ENCODE measurements at regions not wholly inside any gene's neighbourhood (a gene's known extent, or its start where the extent isn't known, plus 50 kb on each side); places are given as distances from the start of the nearest gene placed in this dataset.

DNA sequence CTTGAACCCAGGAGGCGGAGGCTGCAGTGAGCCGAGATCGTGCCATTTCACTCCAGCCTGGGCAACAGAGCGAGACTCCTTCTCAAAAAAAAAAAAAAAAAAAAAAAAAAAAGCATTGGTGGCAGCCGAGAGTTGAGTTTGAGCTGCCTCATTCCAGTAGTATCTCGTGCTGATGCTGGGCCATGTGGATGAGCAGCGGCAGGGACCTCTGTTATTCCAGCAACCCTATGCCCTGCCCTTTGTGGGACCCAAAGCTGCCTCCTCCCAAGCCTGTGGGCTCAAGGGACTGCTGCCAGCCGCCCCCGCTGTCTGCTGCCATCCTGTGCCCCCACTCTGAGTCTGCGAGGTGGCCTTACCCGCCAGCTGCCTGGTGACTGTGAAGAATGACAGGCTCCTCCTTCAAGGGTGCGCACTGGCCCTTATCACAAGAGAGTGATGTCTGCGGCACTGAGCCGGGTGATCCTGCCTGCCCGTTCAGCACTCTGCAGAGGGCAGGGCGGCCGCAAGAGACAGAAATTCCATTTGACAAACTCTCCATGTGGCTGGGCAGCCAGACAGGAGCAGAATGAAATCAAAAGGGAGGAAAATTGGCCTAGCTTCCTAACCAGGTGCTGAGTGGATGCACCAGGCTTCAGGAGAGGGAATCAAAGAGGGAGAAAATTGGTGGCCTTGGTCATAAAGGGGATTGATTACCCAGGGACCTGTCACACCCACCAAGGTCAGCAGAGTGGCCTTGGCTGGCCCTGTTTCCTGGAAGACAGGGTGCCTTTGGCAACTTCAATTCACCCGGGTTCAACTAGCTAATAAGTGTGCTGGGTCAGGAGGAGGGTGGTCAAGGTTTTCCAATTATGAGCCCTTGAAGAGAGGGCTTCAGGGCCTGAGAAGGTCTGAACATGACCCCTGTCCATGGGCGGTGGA, 65.3 kb upstream of the ZMIZ1 start:
- no peaks in the 10 kb centered on the region for H3K4me1 ChIP-seq (ENCODE audit: control insufficient read depth, extremely low read depth, insufficient read depth, low read length)
- H3K36me3 ChIP-seq (ENCODE audit: control insufficient read depth, insufficient read depth, low read length), result no peaks in the 10 kb centered on the region
- no peak overlapping the region for H3K4me2 ChIP-seq (ENCODE audit: extremely low read depth, insufficient read depth, low read length)
- no peak overlapping the region for H3K4me3 ChIP-seq (replicated peaks in 1 of 4; ENCODE audit: control extremely low read depth in 1 of 4, insufficient read depth in 1 of 4, low read depth in 3 of 4, low read length in 4 of 4)
- no peak overlapping the region for H3K27ac ChIP-seq (ENCODE audit: insufficient read depth, low read length)
- H3K79me2 ChIP-seq (ENCODE audit: control insufficient read depth, insufficient read depth, low read length), result no peaks in the 10 kb centered on the region
- TF ChIP-seq CTCF (conservative IDR thresholded peaks at IDR 0.05 in 1 of 2, IDR thresholded peaks at IDR 0.05 in 1 of 2; ENCODE audit: low read depth in 1 of 2, low read length in 2 of 2), result no peak
- TF ChIP-seq EZH2 (IDR thresholded peaks at IDR 0.05; ENCODE audit: low read length, missing control alignments), result no peak
- peak in 1 of 2 donors; percentile 39 for DNase-seq (ENCODE audit: low read depth in 2 of 2)
- H2AFZ ChIP-seq (ENCODE audit: low read length), result no peak overlapping the region
- H4K20me1 ChIP-seq (ENCODE audit: control insufficient read depth, extremely low read depth, insufficient read depth, low read length), result no peaks in the 10 kb centered on the region
- H3K9me3 ChIP-seq (ENCODE audit: control insufficient read depth, insufficient read depth, low read depth, low read length), result no peaks in the 10 kb centered on the region
- peaks cover 16% of the 10 kb centered on the region for H3K27me3 ChIP-seq (ENCODE audit: control insufficient read depth, insufficient read depth, low read length)
- no peak overlapping the region for H3K9ac ChIP-seq (ENCODE audit: insufficient read depth, low read length)

- Histone ChIP-seq H3K27ac (ENCODE audit: insufficient read depth, low read length) (no peak overlapping the region), H3K9me3 (ENCODE audit: control insufficient read depth, insufficient read depth, low read depth, low read length) (no peaks in the 10 kb centered on the region), H4K20me1 (ENCODE audit: control insufficient read depth, extremely low read depth, insufficient read depth, low read length) (no peaks in the 10 kb centered on the region), H2AFZ (ENCODE audit: low read length) (no peak overlapping the region), H3K4me2 (ENCODE audit: extremely low read depth, insufficient read depth, low read length) (no peak overlapping the region), H3K27me3 (ENCODE audit: control insufficient read depth, insufficient read depth, low read length) (peaks cover 16% of the 10 kb centered on the region), H3K36me3 (ENCODE audit: control insufficient read depth, insufficient read depth, low read length) (no peaks in the 10 kb centered on the region), H3K4me3 (replicated peaks in 1 of 4; ENCODE audit: control extremely low read depth in 1 of 4, insufficient read depth in 1 of 4, low read depth in 3 of 4, low read length in 4 of 4) (no peak overlapping the region), H3K4me1 (ENCODE audit: control insufficient read depth, extremely low read depth, insufficient read depth, low read length) (no peaks in the 10 kb centered on the region), H3K9ac (ENCODE audit: insufficient read depth, low read length) (no peak overlapping the region), H3K79me2 (ENCODE audit: control insufficient read depth, insufficient read depth, low read length) (no peaks in the 10 kb centered on the region)
- DNase-seq (ENCODE audit: low read depth in 2 of 2), result no peak
- TF ChIP-seq EZH2 (IDR thresholded peaks at IDR 0.05; ENCODE audit: low read length, missing control alignments), result no peak
- no peak for TF ChIP-seq CTCF (conservative IDR thresholded peaks at IDR 0.05 in 1 of 2, IDR thresholded peaks at IDR 0.05 in 1 of 2; ENCODE audit: low read depth in 1 of 2, low read length in 2 of 2)
These were observed 64.5 kb upstream of the ZMIZ1 start for GRCh38 chr10:79004311-79004710.

DNA sequence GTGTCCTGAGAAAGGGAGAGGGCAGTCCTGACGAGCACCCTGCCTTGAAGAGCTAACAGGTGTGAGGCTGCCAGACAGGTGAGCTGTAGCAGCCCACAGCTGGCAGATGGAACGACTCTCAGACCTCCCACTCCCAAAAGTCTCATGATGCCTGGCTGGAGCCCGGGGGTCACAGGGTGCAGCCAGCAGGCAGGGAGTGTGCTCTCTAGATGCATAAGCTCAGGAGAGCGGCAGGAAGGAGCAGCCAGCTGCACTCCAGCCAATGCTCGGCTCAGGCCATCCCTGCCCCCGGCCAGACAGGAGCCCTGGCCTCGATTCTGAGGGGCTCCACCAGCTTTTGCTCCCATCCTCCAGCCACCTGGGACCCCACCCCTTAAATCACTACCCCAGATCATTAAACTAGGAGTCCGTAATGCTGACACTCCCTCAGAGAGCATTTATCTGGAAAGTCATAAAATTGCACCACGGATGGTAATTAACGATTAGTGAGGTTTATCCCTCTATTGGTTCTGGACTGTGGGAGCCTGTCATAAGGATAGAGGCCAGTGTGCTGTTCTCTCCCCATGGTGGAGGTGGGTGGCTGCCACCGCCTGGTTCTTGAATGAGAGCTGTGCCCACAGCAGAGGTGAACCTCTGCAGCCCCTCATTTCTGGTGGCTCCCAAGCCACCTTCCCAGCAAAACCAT, 63.5 kb upstream of the ZMIZ1 start:
- no peak overlapping the region for H2AFZ ChIP-seq (ENCODE audit: low read length)
- TF ChIP-seq EZH2 (IDR thresholded peaks at IDR 0.05; ENCODE audit: low read length, missing control alignments) (no peak), CTCF (conservative IDR thresholded peaks at IDR 0.05 in 1 of 2, IDR thresholded peaks at IDR 0.05 in 1 of 2; ENCODE audit: low read depth in 1 of 2, low read length in 2 of 2) (no peak)
- H3K36me3 ChIP-seq (ENCODE audit: control insufficient read depth, insufficient read depth, low read length), result no peaks in the 10 kb centered on the region
- no peaks in the 10 kb centered on the region for H3K4me1 ChIP-seq (ENCODE audit: control insufficient read depth, extremely low read depth, insufficient read depth, low read length)
- no peaks in the 10 kb centered on the region for H4K20me1 ChIP-seq (ENCODE audit: control insufficient read depth, extremely low read depth, insufficient read depth, low read length)
- no peaks in the 10 kb centered on the region for H3K9me3 ChIP-seq (ENCODE audit: control insufficient read depth, insufficient read depth, low read depth, low read length)
- H3K4me2 ChIP-seq (ENCODE audit: extremely low read depth, insufficient read depth, low read length), result no peak overlapping the region
- no peaks in the 10 kb centered on the region for H3K79me2 ChIP-seq (ENCODE audit: control insufficient read depth, insufficient read depth, low read length)
- DNase-seq (ENCODE audit: low read depth in 2 of 2), result no peak
- peaks cover 12% of the 10 kb centered on the region for H3K27me3 ChIP-seq (ENCODE audit: control insufficient read depth, insufficient read depth, low read length)
- no peak overlapping the region for H3K27ac ChIP-seq (ENCODE audit: insufficient read depth, low read length)
- no peak overlapping the region for H3K9ac ChIP-seq (ENCODE audit: insufficient read depth, low read length)
- H3K4me3 ChIP-seq (replicated peaks in 1 of 4; ENCODE audit: control extremely low read depth in 1 of 4, insufficient read depth in 1 of 4, low read depth in 3 of 4, low read length in 4 of 4), result no peak overlapping the region
